CD14-positive monocyte (primary cell): ENCODE measurements at regions not wholly inside any gene's neighbourhood (a gene's known extent, or its start where the extent isn't known, plus 50 kb on each side); places are given as distances from the start of the nearest gene placed in this dataset.

Source experiments
- DNase-seq, 3 donors: peaks; one replicate each; pipeline ENCODE4 v3.0.0-alpha.2; 2011 to 2022
- H2AFZ ChIP-seq: 2 replicates; pipeline ENCODE4 v1.6.0; 2012; ENCODE audit warnings: mild to moderate bottlenecking, low read depth, low read length, inconsistent platforms; ENCODE audit not compliant: insufficient read depth, poor library complexity, severe bottlenecking
- H3K27ac ChIP-seq, 2 donors: 1 replicate in 1 of 2; 2 replicates in 1 of 2; pipeline ENCODE4 v1.5.1; 2012 to 2013; ENCODE audit warnings: low read length in 2 of 2, control low read depth in 1 of 2, inconsistent platforms in 1 of 2, low read depth in 1 of 2, mild to moderate bottlenecking in 1 of 2
- H3K27me3 ChIP-seq, 2 donors: one replicate each; pipeline versions ENCODE4 v1.6.0 to v1.6.1; 2011 to 2013; ENCODE audit warnings: low read length in 2 of 2; ENCODE audit not compliant: control insufficient read depth in 2 of 2, insufficient read depth in 2 of 2
- H3K36me3 ChIP-seq, 2 donors: replicated peaks in 1 of 2; 1 replicate in 1 of 2; 2 replicates in 1 of 2; pipeline versions ENCODE4 v1.5.1 to v1.6.1; 2012 to 2013; ENCODE audit warnings: low read length in 2 of 2, control low read depth in 1 of 2, inconsistent platforms in 1 of 2, mild to moderate bottlenecking in 1 of 2; ENCODE audit not compliant: insufficient read depth in 2 of 2, control insufficient read depth in 1 of 2
- H3K4me1 ChIP-seq, 2 donors: 1 replicate in 1 of 2; 2 replicates in 1 of 2; pipeline versions ENCODE4 v1.5.1 to v1.6.1; 2012 to 2013; ENCODE audit warnings: low read length in 2 of 2, control low read depth in 1 of 2, inconsistent platforms in 1 of 2, mild to moderate bottlenecking in 1 of 2, moderate library complexity in 1 of 2; ENCODE audit not compliant: insufficient read depth in 2 of 2, control insufficient read depth in 1 of 2
- H3K4me2 ChIP-seq: replicated peaks from 2 replicates; pipeline ENCODE3; 2012; ENCODE audit warnings: low read length, moderate library complexity, mild to moderate bottlenecking; ENCODE audit not compliant: poor library complexity, severe bottlenecking; ENCODE audit errors: extremely low read depth
- H3K4me3 ChIP-seq, 3 experiments: fragments of 200-600 bp in 1 of 3; sonication (generic) in 1 of 3; replicated peaks in 1 of 3; 1 replicate in 2 of 3; 2 replicates in 1 of 3; pipeline ENCODE4 v1.5.1; 2011 to 2013; ENCODE audit warnings: low read length in 3 of 3, mild to moderate bottlenecking in 3 of 3, control low read depth in 2 of 3, low read depth in 2 of 3, inconsistent platforms in 1 of 3, moderate library complexity in 1 of 3
- H3K79me2 ChIP-seq: 2 replicates; pipeline ENCODE4 v1.6.0; 2012; ENCODE audit warnings: mild to moderate bottlenecking, control low read depth, inconsistent platforms, low read length, moderate library complexity; ENCODE audit not compliant: insufficient read depth
- H3K9ac ChIP-seq: 2 replicates; pipeline ENCODE4 v1.6.0; 2017; ENCODE audit warnings: low read length, mild to moderate bottlenecking; ENCODE audit not compliant: insufficient read depth, poor library complexity, severe bottlenecking
- H3K9me3 ChIP-seq, 2 donors: replicated peaks in 1 of 2; 1 replicate in 1 of 2; 2 replicates in 1 of 2; pipeline versions ENCODE4 v1.5.1 to v1.6.1; 2012 to 2013; ENCODE audit warnings: low read length in 2 of 2, control low read depth in 1 of 2; ENCODE audit not compliant: control insufficient read depth in 1 of 2, insufficient read depth in 1 of 2
- H4K20me1 ChIP-seq: 2 replicates; pipeline ENCODE4 v1.6.0; 2012; ENCODE audit warnings: mild to moderate bottlenecking, low read length, control low read depth, moderate library complexity; ENCODE audit not compliant: insufficient read depth
- H3K27ac Mint-ChIP-seq, 7 donors: one replicate each; pipeline ENCODE4 v1.8.0; 2020; ENCODE audit warnings: mild to moderate bottlenecking in 7 of 7, mixed read lengths in 7 of 7, moderate library complexity in 6 of 7, inconsistent platforms in 2 of 7
- H3K27me3 Mint-ChIP-seq, 3 donors: one replicate each; pipeline ENCODE4 v1.8.0; 2021 to 2022; ENCODE audit warnings: low read depth in 3 of 3, mild to moderate bottlenecking in 3 of 3, mixed read lengths in 3 of 3, moderate library complexity in 3 of 3, inconsistent platforms in 1 of 3
- H3K36me3 Mint-ChIP-seq, 2 donors: one replicate each; pipeline ENCODE4 v1.8.0; 2020; ENCODE audit warnings: mixed read lengths in 2 of 2, inconsistent platforms in 1 of 2, mild to moderate bottlenecking in 1 of 2
- H3K4me1 Mint-ChIP-seq: one replicate; pipeline ENCODE4 v1.8.0; 2020; ENCODE audit warnings: mild to moderate bottlenecking, mixed read lengths
- H3K4me3 Mint-ChIP-seq, 2 donors: one replicate each; pipeline ENCODE4 v1.8.0; 2020; ENCODE audit warnings: mild to moderate bottlenecking in 2 of 2, mixed read lengths in 2 of 2, moderate library complexity in 1 of 2
- H3K9me3 Mint-ChIP-seq, 7 donors: one replicate each; pipeline ENCODE4 v1.8.0; 2020 to 2022; ENCODE audit warnings: mixed read lengths in 7 of 7, mild to moderate bottlenecking in 6 of 7, moderate library complexity in 6 of 7, inconsistent platforms in 2 of 7
- WGBS: methylation state at CpG from one replicate; pipeline ENCODE4 v1.1.5; 2013; ENCODE audit warnings: missing lambda C conversion rate; ENCODE audit not compliant: insufficient coverage; 5-methylcytosine and 5-hydroxymethylcytosine counted together
- intact Hi-C, 2 donors: fragments of 100-400 bp; cut with micrococcal nuclease; formaldehyde crosslinking; loops; one replicate each; pipeline versions ENCODE4 v1.15.0 to v1.15.1; 2023
- TF ChIP-seq, protein P1 (sequence below): fragments of 200-600 bp; IDR thresholded peaks from one replicate; pipeline ENCODE4 v1.8.0; 2022; ENCODE audit warnings: antibody characterized with exemption, mild to moderate bottlenecking

DNA sequence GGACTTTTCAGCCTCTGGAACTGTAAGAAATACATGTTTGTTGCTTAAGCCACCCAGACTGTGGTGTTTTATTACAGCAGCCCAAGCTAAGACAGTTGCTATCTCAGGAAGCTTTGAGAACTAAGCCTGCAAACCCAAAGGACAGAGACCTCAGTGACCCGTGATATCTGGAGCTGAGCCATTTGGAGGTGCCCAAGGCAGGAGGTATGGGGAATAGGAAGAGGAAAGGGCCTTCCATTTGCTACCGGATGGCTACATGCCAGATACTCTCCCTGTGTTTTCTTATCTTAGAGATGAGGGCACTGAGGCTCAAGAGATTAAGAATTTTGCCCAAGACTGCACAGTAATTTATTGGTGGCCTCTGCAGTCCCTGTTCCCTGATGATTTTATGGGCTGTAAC lies 622.1 kb upstream of the CDH5 start:
- Histone ChIP-seq H3K27me3 (no peaks in the 10 kb centered on the region), H3K9me3 (no peaks in the 10 kb centered on the region), H4K20me1 (no peaks in the 10 kb centered on the region), H2AFZ (no peak overlapping the region), H3K79me2 (no peaks in the 10 kb centered on the region), H3K27ac (no peak overlapping the region), H3K4me2 (no peak overlapping the region), H3K4me3 (no peak overlapping the region), H3K36me3 (no peaks in the 10 kb centered on the region), H3K4me1 (peaks cover 9 to 21% of the 10 kb centered on the region in 2 donors), H3K9ac (no peak overlapping the region)
- Mint-ChIP-seq H3K4me1 (peaks cover 12% of the 10 kb centered on the region), H3K27me3 (peaks cover 0 to 6% (median 2%) of the 10 kb centered on the region in 3 donors), H3K27ac (no peak overlapping the region), H3K4me3 (no peak overlapping the region), H3K9me3 (peaks cover 0 to 7% (median 0%) of the 10 kb centered on the region in 7 donors), H3K36me3 (no peaks in the 10 kb centered on the region)
- TF ChIP-seq, protein P1, sequence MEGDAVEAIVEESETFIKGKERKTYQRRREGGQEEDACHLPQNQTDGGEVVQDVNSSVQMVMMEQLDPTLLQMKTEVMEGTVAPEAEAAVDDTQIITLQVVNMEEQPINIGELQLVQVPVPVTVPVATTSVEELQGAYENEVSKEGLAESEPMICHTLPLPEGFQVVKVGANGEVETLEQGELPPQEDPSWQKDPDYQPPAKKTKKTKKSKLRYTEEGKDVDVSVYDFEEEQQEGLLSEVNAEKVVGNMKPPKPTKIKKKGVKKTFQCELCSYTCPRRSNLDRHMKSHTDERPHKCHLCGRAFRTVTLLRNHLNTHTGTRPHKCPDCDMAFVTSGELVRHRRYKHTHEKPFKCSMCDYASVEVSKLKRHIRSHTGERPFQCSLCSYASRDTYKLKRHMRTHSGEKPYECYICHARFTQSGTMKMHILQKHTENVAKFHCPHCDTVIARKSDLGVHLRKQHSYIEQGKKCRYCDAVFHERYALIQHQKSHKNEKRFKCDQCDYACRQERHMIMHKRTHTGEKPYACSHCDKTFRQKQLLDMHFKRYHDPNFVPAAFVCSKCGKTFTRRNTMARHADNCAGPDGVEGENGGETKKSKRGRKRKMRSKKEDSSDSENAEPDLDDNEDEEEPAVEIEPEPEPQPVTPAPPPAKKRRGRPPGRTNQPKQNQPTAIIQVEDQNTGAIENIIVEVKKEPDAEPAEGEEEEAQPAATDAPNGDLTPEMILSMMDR, result no peak
- intact Hi-C loops, result no loop called here
- DNase-seq, result no peak
- WGBS, result 100% methylated on average over 2 of the region's 2 CpGs

- no peak overlapping the region for H3K4me3 Mint-ChIP-seq
- TF ChIP-seq, protein P1, result no peak
- Histone ChIP-seq H2AFZ (no peak overlapping the region), H3K27ac (no peak overlapping the region), H3K27me3 (no peaks in the 10 kb centered on the region), H3K79me2 (no peaks in the 10 kb centered on the region), H3K4me2 (no peak overlapping the region), H3K36me3 (no peaks in the 10 kb centered on the region), H3K9ac (no peak overlapping the region), H3K4me1 (peaks cover 17 to 29% of the 10 kb centered on the region in 2 donors), H3K9me3 (no peaks in the 10 kb centered on the region), H4K20me1 (no peaks in the 10 kb centered on the region), H3K4me3 (no peak overlapping the region)
- H3K9me3 Mint-ChIP-seq, result peaks cover 0 to 7% (median 0%) of the 10 kb centered on the region in 7 donors
- DNase-seq, result peak in 2 of 3 donors; percentile 9 to 15
- WGBS, result no CpG with 5 or more reads among the region's 3 CpGs
- peak overlapping the region in 1 of 7 donors; percentile 72 for H3K27ac Mint-ChIP-seq
- peaks cover 0 to 4% (median 0%) of the 10 kb centered on the region in 3 donors for H3K27me3 Mint-ChIP-seq
- intact Hi-C loops, result no loop called here
- H3K4me1 Mint-ChIP-seq, result peaks cover 16% of the 10 kb centered on the region
- H3K36me3 Mint-ChIP-seq, result no peaks in the 10 kb centered on the region
These were observed 621.7 kb upstream of the CDH11 start for GRCh38 chr16:65743558-65743957.
